HG03558 (cell line): ENCODE measurements at regions not wholly inside any gene's neighbourhood (a gene's known extent, or its start where the extent isn't known, plus 50 kb on each side); places are given as distances from the start of the nearest gene placed in this dataset.

Source experiments
- ATAC-seq: cut with Tn5 transposase; IDR thresholded peaks from one replicate; pipeline ENCODE4 v1.9.1; 2021; ENCODE audit warnings: moderate number of reproducible peaks; ENCODE audit not compliant: unreplicated experiment; ENCODE audit errors: extremely low read depth

- no peak for ATAC-seq
These were observed 775.6 kb upstream of the ACO1 start for GRCh38 chr9:31608881-31609280.

- ATAC-seq: no peak
These were observed 772.0 kb upstream of the ACO1 start for GRCh38 chr9:31612336-31613030.

- no peak for ATAC-seq
These were observed 768.5 kb upstream of the ACO1 start for GRCh38 chr9:31615966-31616365.

GRCh38 chr9:31623511-31623910 lies 760.9 kb upstream of the ACO1 start:
- ATAC-seq: no peak

GRCh38 chr9:31629292-31629691 lies 755.2 kb upstream of the ACO1 start:
- ATAC-seq: no peak

- ATAC-seq: no peak
These were observed 747.2 kb upstream of the ACO1 start for GRCh38 chr9:31637265-31637664.

GRCh38 chr9:31637861-31638260 lies 746.6 kb upstream of the ACO1 start:
- ATAC-seq: no peak

- ATAC-seq: no peak
These were observed 745.0 kb upstream of the ACO1 start for GRCh38 chr9:31639451-31639850.

- no peak for ATAC-seq
These were observed 715.1 kb upstream of the ACO1 start for GRCh38 chr9:31669311-31669710.

- ATAC-seq: no peak
These were observed 713.4 kb upstream of the ACO1 start for GRCh38 chr9:31671011-31671410.

GRCh38 chr9:31674264-31674663 lies 710.2 kb upstream of the ACO1 start:
- ATAC-seq: no peak

GRCh38 chr9:31677415-31677814 lies 707.0 kb upstream of the ACO1 start:
- ATAC-seq: no peak

- ATAC-seq: no peak
These were observed 706.6 kb upstream of the ACO1 start for GRCh38 chr9:31677877-31678276.

GRCh38 chr9:31683116-31683515 lies 701.3 kb upstream of the ACO1 start:
- ATAC-seq: no peak

- no peak for ATAC-seq
These were observed 686.5 kb upstream of the ACO1 start for GRCh38 chr9:31697956-31698355.

GRCh38 chr9:31699836-31700235 lies 684.6 kb upstream of the ACO1 start:
- ATAC-seq: no peak

- no peak for ATAC-seq
These were observed 684.0 kb upstream of the ACO1 start for GRCh38 chr9:31700252-31701045.

- no peak for ATAC-seq
These were observed 681.5 kb upstream of the ACO1 start for GRCh38 chr9:31702957-31703356.

- ATAC-seq: no peak
These were observed 669.2 kb upstream of the ACO1 start for GRCh38 chr9:31715250-31715649.

- ATAC-seq: no peak
These were observed 665.2 kb upstream of the ACO1 start for GRCh38 chr9:31719262-31719661.

GRCh38 chr9:31730398-31730797 lies 654.0 kb upstream of the ACO1 start:
- no peak for ATAC-seq

GRCh38 chr9:31733166-31733565 lies 651.3 kb upstream of the ACO1 start:
- ATAC-seq: no peak
